DND-41 (cell line): ENCODE measurements at regions not wholly inside any gene's neighbourhood (a gene's known extent, or its start where the extent isn't known, plus 50 kb on each side); places are given as distances from the start of the nearest gene placed in this dataset.

ENCODE experiments used
- ATAC-seq: fragments of 200-7000 bp; cut with Tn5 transposase; 3 replicates; pipeline ENCODE4 v1.9.1; 2021; ENCODE audit warnings: low read depth; ENCODE audit not compliant: insufficient read depth
- DNase-seq: peaks from one replicate; pipeline ENCODE4 v3.0.0-alpha.2; 2020
- H2AFZ ChIP-seq: 2 replicates; pipeline ENCODE4 v1.6.0; 2012; ENCODE audit warnings: low read depth, low read length
- H3K27ac ChIP-seq: 2 replicates; pipeline ENCODE4 v1.5.1; 2012; ENCODE audit warnings: low read length, inconsistent platforms
- H3K27me3 ChIP-seq: fragments of 200-600 bp; sonication (generic); 2 replicates; pipeline ENCODE4 v1.6.0; 2012; ENCODE audit warnings: low read length, mild to moderate bottlenecking, inconsistent platforms; ENCODE audit not compliant: insufficient read depth, poor library complexity
- H3K36me3 ChIP-seq: 2 replicates; pipeline ENCODE4 v1.5.1; 2012; ENCODE audit warnings: low read length, inconsistent platforms; ENCODE audit not compliant: insufficient read depth
- H3K4me1 ChIP-seq: 2 replicates; pipeline ENCODE4 v1.5.1; 2012; ENCODE audit warnings: mild to moderate bottlenecking, low read length; ENCODE audit not compliant: insufficient read depth
- H3K4me2 ChIP-seq: 2 replicates; pipeline ENCODE4 v1.6.0; 2012; ENCODE audit warnings: mild to moderate bottlenecking, moderate library complexity, low read length, inconsistent platforms; ENCODE audit not compliant: insufficient read depth
- H3K4me3 ChIP-seq, 2 experiments: fragments of 200-600 bp in 1 of 2; shearing (Covaris generic) in 1 of 2; 2 replicates each; pipeline ENCODE4 v1.5.1; 2012 to 2016; ENCODE audit warnings: inconsistent platforms in 2 of 2, low read length in 2 of 2, mild to moderate bottlenecking in 2 of 2, low read depth in 1 of 2, moderate library complexity in 1 of 2
- H3K79me2 ChIP-seq: 2 replicates; pipeline ENCODE4 v1.6.0; 2012; ENCODE audit warnings: low read length, inconsistent platforms; ENCODE audit not compliant: insufficient read depth
- H3K9ac ChIP-seq: 2 replicates; pipeline ENCODE4 v1.6.0; 2012; ENCODE audit warnings: low read depth, mild to moderate bottlenecking, inconsistent platforms, low read length, moderate library complexity
- H3K9me3 ChIP-seq: 2 replicates; pipeline ENCODE4 v1.5.1; 2012; ENCODE audit warnings: low read length, moderate library complexity, mild to moderate bottlenecking, inconsistent platforms; ENCODE audit not compliant: insufficient read depth, severe bottlenecking
- H4K20me1 ChIP-seq: 2 replicates; pipeline ENCODE4 v1.6.0; 2012; ENCODE audit warnings: low read length; ENCODE audit not compliant: insufficient read depth
- EZH2 ChIP-seq: IDR thresholded peaks from 3 replicates; pipeline ENCODE4 v1.6.1; 2012; ENCODE audit warnings: borderline replicate concordance, low read depth, mild to moderate bottlenecking, moderate library complexity, low read length, inconsistent platforms; ENCODE audit not compliant: severe bottlenecking
- TF ChIP-seq, protein P1 (sequence below): IDR thresholded peaks from 2 replicates; pipeline ENCODE4 v1.5.1; 2012; ENCODE audit warnings: borderline replicate concordance, low read length, moderate library complexity, mild to moderate bottlenecking; ENCODE audit not compliant: poor library complexity, severe bottlenecking; ENCODE audit errors: extremely low read depth

DNA sequence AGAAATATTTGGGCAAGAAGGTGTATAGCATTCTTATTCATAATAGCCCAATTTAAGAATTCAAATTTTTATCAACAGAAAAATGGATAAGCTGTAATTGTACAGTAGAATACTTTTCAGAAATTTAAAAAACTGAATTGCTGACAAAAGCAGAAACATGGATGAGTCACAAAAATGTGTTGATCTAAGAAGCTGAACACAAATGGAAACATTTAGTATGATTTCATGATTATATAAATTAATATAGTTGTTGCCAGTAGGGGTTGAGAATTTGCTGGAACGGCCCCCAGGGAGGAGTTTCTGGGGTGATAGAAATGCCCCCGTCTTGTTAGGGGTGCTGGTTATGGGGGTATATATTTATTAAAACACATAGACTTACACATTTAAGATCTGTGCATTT, 179.1 kb downstream of the KLF6 start:
- no peak overlapping the region for H2AFZ ChIP-seq
- no peaks in the 10 kb centered on the region for H4K20me1 ChIP-seq
- H3K27me3 ChIP-seq, result no peaks in the 10 kb centered on the region
- H3K36me3 ChIP-seq, result no peaks in the 10 kb centered on the region
- no peak for TF ChIP-seq EZH2
- TF ChIP-seq, protein P1, sequence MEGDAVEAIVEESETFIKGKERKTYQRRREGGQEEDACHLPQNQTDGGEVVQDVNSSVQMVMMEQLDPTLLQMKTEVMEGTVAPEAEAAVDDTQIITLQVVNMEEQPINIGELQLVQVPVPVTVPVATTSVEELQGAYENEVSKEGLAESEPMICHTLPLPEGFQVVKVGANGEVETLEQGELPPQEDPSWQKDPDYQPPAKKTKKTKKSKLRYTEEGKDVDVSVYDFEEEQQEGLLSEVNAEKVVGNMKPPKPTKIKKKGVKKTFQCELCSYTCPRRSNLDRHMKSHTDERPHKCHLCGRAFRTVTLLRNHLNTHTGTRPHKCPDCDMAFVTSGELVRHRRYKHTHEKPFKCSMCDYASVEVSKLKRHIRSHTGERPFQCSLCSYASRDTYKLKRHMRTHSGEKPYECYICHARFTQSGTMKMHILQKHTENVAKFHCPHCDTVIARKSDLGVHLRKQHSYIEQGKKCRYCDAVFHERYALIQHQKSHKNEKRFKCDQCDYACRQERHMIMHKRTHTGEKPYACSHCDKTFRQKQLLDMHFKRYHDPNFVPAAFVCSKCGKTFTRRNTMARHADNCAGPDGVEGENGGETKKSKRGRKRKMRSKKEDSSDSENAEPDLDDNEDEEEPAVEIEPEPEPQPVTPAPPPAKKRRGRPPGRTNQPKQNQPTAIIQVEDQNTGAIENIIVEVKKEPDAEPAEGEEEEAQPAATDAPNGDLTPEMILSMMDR, result no peak
- H3K9me3 ChIP-seq, result peaks cover 20% of the 10 kb centered on the region
- ATAC-seq (no peak), DNase-seq (no peak)
- H3K4me2 ChIP-seq, result no peak overlapping the region
- no peak overlapping the region for H3K4me3 ChIP-seq
- no peaks in the 10 kb centered on the region for H3K79me2 ChIP-seq
- no peak overlapping the region for H3K9ac ChIP-seq
- no peak overlapping the region for H3K27ac ChIP-seq
- no peaks in the 10 kb centered on the region for H3K4me1 ChIP-seq

- ATAC-seq, result no peak
- no peaks in the 10 kb centered on the region for H3K4me1 ChIP-seq
- no peak for DNase-seq
- no peaks in the 10 kb centered on the region for H3K27me3 ChIP-seq
- no peak overlapping the region for H3K27ac ChIP-seq
- no peak overlapping the region for H3K9ac ChIP-seq
- no peak overlapping the region for H2AFZ ChIP-seq
- H4K20me1 ChIP-seq, result no peaks in the 10 kb centered on the region
- no peaks in the 10 kb centered on the region for H3K36me3 ChIP-seq
- no peak for TF ChIP-seq EZH2
- no peak overlapping the region for H3K4me2 ChIP-seq
- H3K4me3 ChIP-seq, result no peak overlapping the region
- no peaks in the 10 kb centered on the region for H3K79me2 ChIP-seq
- H3K9me3 ChIP-seq, result no peaks in the 10 kb centered on the region
Observed at GRCh38 chr10:3595736-3596135, 189.3 kb downstream of the KLF6 start.

GRCh38 chr10:3593611-3594010, 191.4 kb downstream of the KLF6 start:
- Histone ChIP-seq H3K27me3 (no peaks in the 10 kb centered on the region), H3K9me3 (no peaks in the 10 kb centered on the region), H4K20me1 (no peaks in the 10 kb centered on the region), H3K9ac (no peak overlapping the region), H3K36me3 (no peaks in the 10 kb centered on the region), H3K4me2 (no peak overlapping the region), H3K79me2 (no peaks in the 10 kb centered on the region), H3K27ac (no peak overlapping the region), H2AFZ (no peak overlapping the region), H3K4me1 (no peaks in the 10 kb centered on the region), H3K4me3 (no peak overlapping the region)
- ATAC-seq, result no peak
- DNase-seq, result no peak
- no peak for TF ChIP-seq EZH2
- TF ChIP-seq, protein P1, result no peak

DNA sequence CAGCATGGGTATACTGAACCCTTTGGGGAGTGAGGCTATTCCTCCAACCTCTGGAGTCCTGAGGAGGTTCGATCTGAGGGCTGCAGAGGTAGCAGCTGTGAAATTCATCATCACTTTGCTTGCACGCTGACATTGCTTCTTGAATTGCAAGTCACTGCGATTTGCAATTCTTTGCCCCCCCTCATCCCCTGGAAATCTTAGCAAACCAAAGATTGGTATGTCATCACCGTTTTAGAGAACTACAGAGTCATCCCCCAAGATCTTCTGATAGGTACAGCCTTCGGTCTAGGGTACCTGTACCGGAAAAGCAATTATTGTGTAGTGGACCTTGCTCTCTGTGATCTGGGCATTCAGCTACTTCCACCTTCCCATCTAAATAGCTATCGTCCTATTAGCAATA, 192.6 kb downstream of the KLF6 start:
- no peak for TF ChIP-seq EZH2
- TF ChIP-seq, protein P1, result no peak
- H3K27ac ChIP-seq, result no peak overlapping the region

More for the DNA sequence above, 192.6 kb downstream of the KLF6 start:
- H3K36me3 ChIP-seq, result no peaks in the 10 kb centered on the region
- H2AFZ ChIP-seq, result no peak overlapping the region
- no peak overlapping the region for H3K4me2 ChIP-seq
- no peak overlapping the region for H3K4me3 ChIP-seq
- H3K9me3 ChIP-seq, result no peaks in the 10 kb centered on the region
- no peaks in the 10 kb centered on the region for H4K20me1 ChIP-seq
- no peaks in the 10 kb centered on the region for H3K27me3 ChIP-seq
- no peak overlapping the region for H3K9ac ChIP-seq
- no peaks in the 10 kb centered on the region for H3K4me1 ChIP-seq
- H3K79me2 ChIP-seq, result no peaks in the 10 kb centered on the region
- no peak for DNase-seq
- no peak for ATAC-seq
